CD14-positive monocyte (primary cell): ENCODE measurements at regions not wholly inside any gene's neighbourhood (a gene's known extent, or its start where the extent isn't known, plus 50 kb on each side); places are given as distances from the start of the nearest gene placed in this dataset.

ENCODE experiments used
- DNase-seq, 3 donors: peaks; one replicate each; pipeline ENCODE4 v3.0.0-alpha.2; 2011 to 2022
- H2AFZ ChIP-seq: 2 replicates; pipeline ENCODE4 v1.6.0; 2012; ENCODE audit warnings: mild to moderate bottlenecking, low read depth, low read length, inconsistent platforms; ENCODE audit not compliant: insufficient read depth, poor library complexity, severe bottlenecking
- H3K27ac ChIP-seq, 2 donors: 1 replicate in 1 of 2; 2 replicates in 1 of 2; pipeline ENCODE4 v1.5.1; 2012 to 2013; ENCODE audit warnings: low read length in 2 of 2, control low read depth in 1 of 2, inconsistent platforms in 1 of 2, low read depth in 1 of 2, mild to moderate bottlenecking in 1 of 2
- H3K27me3 ChIP-seq, 2 donors: one replicate each; pipeline versions ENCODE4 v1.6.0 to v1.6.1; 2011 to 2013; ENCODE audit warnings: low read length in 2 of 2; ENCODE audit not compliant: control insufficient read depth in 2 of 2, insufficient read depth in 2 of 2
- H3K36me3 ChIP-seq, 2 donors: replicated peaks in 1 of 2; 1 replicate in 1 of 2; 2 replicates in 1 of 2; pipeline versions ENCODE4 v1.5.1 to v1.6.1; 2012 to 2013; ENCODE audit warnings: low read length in 2 of 2, control low read depth in 1 of 2, inconsistent platforms in 1 of 2, mild to moderate bottlenecking in 1 of 2; ENCODE audit not compliant: insufficient read depth in 2 of 2, control insufficient read depth in 1 of 2
- H3K4me1 ChIP-seq, 2 donors: 1 replicate in 1 of 2; 2 replicates in 1 of 2; pipeline versions ENCODE4 v1.5.1 to v1.6.1; 2012 to 2013; ENCODE audit warnings: low read length in 2 of 2, control low read depth in 1 of 2, inconsistent platforms in 1 of 2, mild to moderate bottlenecking in 1 of 2, moderate library complexity in 1 of 2; ENCODE audit not compliant: insufficient read depth in 2 of 2, control insufficient read depth in 1 of 2
- H3K4me2 ChIP-seq: replicated peaks from 2 replicates; pipeline ENCODE3; 2012; ENCODE audit warnings: low read length, moderate library complexity, mild to moderate bottlenecking; ENCODE audit not compliant: poor library complexity, severe bottlenecking; ENCODE audit errors: extremely low read depth
- H3K4me3 ChIP-seq, 3 experiments: fragments of 200-600 bp in 1 of 3; sonication (generic) in 1 of 3; replicated peaks in 1 of 3; 1 replicate in 2 of 3; 2 replicates in 1 of 3; pipeline ENCODE4 v1.5.1; 2011 to 2013; ENCODE audit warnings: low read length in 3 of 3, mild to moderate bottlenecking in 3 of 3, control low read depth in 2 of 3, low read depth in 2 of 3, inconsistent platforms in 1 of 3, moderate library complexity in 1 of 3
- H3K79me2 ChIP-seq: 2 replicates; pipeline ENCODE4 v1.6.0; 2012; ENCODE audit warnings: mild to moderate bottlenecking, control low read depth, inconsistent platforms, low read length, moderate library complexity; ENCODE audit not compliant: insufficient read depth
- H3K9ac ChIP-seq: 2 replicates; pipeline ENCODE4 v1.6.0; 2017; ENCODE audit warnings: low read length, mild to moderate bottlenecking; ENCODE audit not compliant: insufficient read depth, poor library complexity, severe bottlenecking
- H3K9me3 ChIP-seq, 2 donors: replicated peaks in 1 of 2; 1 replicate in 1 of 2; 2 replicates in 1 of 2; pipeline versions ENCODE4 v1.5.1 to v1.6.1; 2012 to 2013; ENCODE audit warnings: low read length in 2 of 2, control low read depth in 1 of 2; ENCODE audit not compliant: control insufficient read depth in 1 of 2, insufficient read depth in 1 of 2
- H4K20me1 ChIP-seq: 2 replicates; pipeline ENCODE4 v1.6.0; 2012; ENCODE audit warnings: mild to moderate bottlenecking, low read length, control low read depth, moderate library complexity; ENCODE audit not compliant: insufficient read depth
- H3K27ac Mint-ChIP-seq, 7 donors: one replicate each; pipeline ENCODE4 v1.8.0; 2020; ENCODE audit warnings: mild to moderate bottlenecking in 7 of 7, mixed read lengths in 7 of 7, moderate library complexity in 6 of 7, inconsistent platforms in 2 of 7
- H3K27me3 Mint-ChIP-seq, 3 donors: one replicate each; pipeline ENCODE4 v1.8.0; 2021 to 2022; ENCODE audit warnings: low read depth in 3 of 3, mild to moderate bottlenecking in 3 of 3, mixed read lengths in 3 of 3, moderate library complexity in 3 of 3, inconsistent platforms in 1 of 3
- H3K36me3 Mint-ChIP-seq, 2 donors: one replicate each; pipeline ENCODE4 v1.8.0; 2020; ENCODE audit warnings: mixed read lengths in 2 of 2, inconsistent platforms in 1 of 2, mild to moderate bottlenecking in 1 of 2
- H3K4me1 Mint-ChIP-seq: one replicate; pipeline ENCODE4 v1.8.0; 2020; ENCODE audit warnings: mild to moderate bottlenecking, mixed read lengths
- H3K4me3 Mint-ChIP-seq, 2 donors: one replicate each; pipeline ENCODE4 v1.8.0; 2020; ENCODE audit warnings: mild to moderate bottlenecking in 2 of 2, mixed read lengths in 2 of 2, moderate library complexity in 1 of 2
- H3K9me3 Mint-ChIP-seq, 7 donors: one replicate each; pipeline ENCODE4 v1.8.0; 2020 to 2022; ENCODE audit warnings: mixed read lengths in 7 of 7, mild to moderate bottlenecking in 6 of 7, moderate library complexity in 6 of 7, inconsistent platforms in 2 of 7
- CTCF ChIP-seq: fragments of 200-600 bp; IDR thresholded peaks from one replicate; pipeline ENCODE4 v1.8.0; 2022; ENCODE audit warnings: antibody characterized with exemption, mild to moderate bottlenecking
- WGBS: methylation state at CpG from one replicate; pipeline ENCODE4 v1.1.5; 2013; ENCODE audit warnings: missing lambda C conversion rate; ENCODE audit not compliant: insufficient coverage; 5-methylcytosine and 5-hydroxymethylcytosine counted together
- intact Hi-C, 2 donors: fragments of 100-400 bp; cut with micrococcal nuclease; formaldehyde crosslinking; loops; one replicate each; pipeline versions ENCODE4 v1.15.0 to v1.15.1; 2023

- Mint-ChIP-seq H3K4me3 (no peak overlapping the region), H3K9me3 (peaks cover 0 to 6% (median 1%) of the 10 kb centered on the region in 7 donors), H3K27ac (no peak overlapping the region), H3K36me3 (no peaks in the 10 kb centered on the region), H3K27me3 (peaks cover 2 to 6% (median 3%) of the 10 kb centered on the region in 3 donors), H3K4me1 (no peaks in the 10 kb centered on the region)
- Histone ChIP-seq H3K79me2 (no peaks in the 10 kb centered on the region), H3K36me3 (no peaks in the 10 kb centered on the region), H3K4me1 (no peaks in the 10 kb centered on the region), H3K9me3 (no peaks in the 10 kb centered on the region), H3K27me3 (no peaks in the 10 kb centered on the region), H2AFZ (no peak overlapping the region), H3K4me3 (no peak overlapping the region), H4K20me1 (no peaks in the 10 kb centered on the region), H3K4me2 (no peak overlapping the region), H3K27ac (no peak overlapping the region), H3K9ac (no peak overlapping the region)
- intact Hi-C loops, result no loop called here
- DNase-seq, result no peak
- no peak for TF ChIP-seq CTCF
- WGBS, result 80% methylated on average over 12 of the region's 21 CpGs
These were observed 355.1 kb upstream of the MKI67 start for GRCh38 chr10:128481152-128481840.

- Histone ChIP-seq H3K4me3 (no peak overlapping the region), H3K4me2 (no peak overlapping the region), H3K36me3 (no peaks in the 10 kb centered on the region), H3K9me3 (no peaks in the 10 kb centered on the region), H2AFZ (no peak overlapping the region), H4K20me1 (no peaks in the 10 kb centered on the region), H3K27ac (no peak overlapping the region), H3K9ac (no peak overlapping the region), H3K79me2 (no peaks in the 10 kb centered on the region), H3K27me3 (no peaks in the 10 kb centered on the region), H3K4me1 (no peaks in the 10 kb centered on the region)
- WGBS, result 92% methylated on average over 4 of the region's 7 CpGs
- peaks cover 0 to 8% (median 2%) of the 10 kb centered on the region in 7 donors for H3K9me3 Mint-ChIP-seq
- no peak for DNase-seq
- peaks cover 3 to 6% (median 3%) of the 10 kb centered on the region in 3 donors for H3K27me3 Mint-ChIP-seq
- TF ChIP-seq CTCF, result no peak
- peak overlapping the region in 1 of 7 donors; percentile 28 for H3K27ac Mint-ChIP-seq
- intact Hi-C loops, result no loop called here
- no peaks in the 10 kb centered on the region for H3K36me3 Mint-ChIP-seq
- H3K4me3 Mint-ChIP-seq, result no peak overlapping the region
- H3K4me1 Mint-ChIP-seq, result no peaks in the 10 kb centered on the region
These were observed 355.8 kb upstream of the MKI67 start for GRCh38 chr10:128482052-128482451.
